WERI-Rb-1 (cell line): ENCODE measurements at regions not wholly inside any gene's neighbourhood (a gene's known extent, or its start where the extent isn't known, plus 50 kb on each side); places are given as distances from the start of the nearest gene placed in this dataset.

Source experiments
- DNase-seq: peaks from one replicate; pipeline ENCODE4 v3.0.0-alpha.2; 2020
- H3K27ac ChIP-seq: fragments of 250-450 bp; sonication (Bioruptor Pico); 2 replicates; pipeline ENCODE4 v1.5.1; 2020; ENCODE audit warnings: mild to moderate bottlenecking, moderate library complexity
- H3K27me3 ChIP-seq: fragments of 250-450 bp; sonication (Bioruptor Pico); 2 replicates; pipeline ENCODE4 v1.5.1; 2021; ENCODE audit warnings: mild to moderate bottlenecking, low read depth, moderate library complexity; ENCODE audit not compliant: insufficient read depth, severe bottlenecking
- H3K36me3 ChIP-seq: fragments of 250-450 bp; sonication (Bioruptor Pico); 2 replicates; pipeline ENCODE4 v1.5.1; 2020; ENCODE audit warnings: mild to moderate bottlenecking, moderate library complexity
- H3K4me3 ChIP-seq: 2 replicates; pipeline ENCODE4 v1.5.1; 2011; ENCODE audit warnings: low read depth, mild to moderate bottlenecking, control low read depth, low read length
- H3K9me3 ChIP-seq: fragments of 250-450 bp; sonication (Bioruptor Pico); 2 replicates; pipeline ENCODE4 v1.5.1; 2021; ENCODE audit warnings: mild to moderate bottlenecking, moderate library complexity; ENCODE audit not compliant: severe bottlenecking
- CTCF ChIP-seq: IDR thresholded peaks from 2 replicates; pipeline ENCODE4 v1.5.1; 2011; ENCODE audit warnings: low read depth, mild to moderate bottlenecking, control low read depth, inconsistent platforms, low read length

DNA sequence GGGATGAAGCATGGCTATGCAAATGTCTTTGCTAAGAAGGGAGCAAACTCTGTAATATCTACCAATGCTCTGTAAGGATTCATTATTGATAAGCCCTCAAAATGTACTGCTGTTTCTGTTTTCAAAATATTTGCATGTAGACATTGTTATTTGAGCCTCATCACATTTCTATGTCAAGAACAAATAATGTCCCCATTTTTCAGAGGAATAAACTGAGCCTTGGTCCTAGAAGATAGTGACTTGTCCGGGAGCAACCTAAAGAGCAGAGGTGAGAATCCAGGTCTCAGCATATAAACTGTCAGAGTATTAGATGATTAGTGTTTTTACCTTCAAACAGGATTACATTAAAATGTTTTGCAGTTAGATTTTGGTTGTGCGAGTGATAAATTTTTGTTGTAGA, 125.5 kb upstream of the SRRM4 start:
- no peaks in the 10 kb centered on the region for H3K27me3 ChIP-seq
- no peak overlapping the region for H3K4me3 ChIP-seq
- DNase-seq = no peak
- no peak for TF ChIP-seq CTCF
- no peaks in the 10 kb centered on the region for H3K36me3 ChIP-seq
- H3K9me3 ChIP-seq = no peaks in the 10 kb centered on the region
- H3K27ac ChIP-seq = no peak overlapping the region

DNA sequence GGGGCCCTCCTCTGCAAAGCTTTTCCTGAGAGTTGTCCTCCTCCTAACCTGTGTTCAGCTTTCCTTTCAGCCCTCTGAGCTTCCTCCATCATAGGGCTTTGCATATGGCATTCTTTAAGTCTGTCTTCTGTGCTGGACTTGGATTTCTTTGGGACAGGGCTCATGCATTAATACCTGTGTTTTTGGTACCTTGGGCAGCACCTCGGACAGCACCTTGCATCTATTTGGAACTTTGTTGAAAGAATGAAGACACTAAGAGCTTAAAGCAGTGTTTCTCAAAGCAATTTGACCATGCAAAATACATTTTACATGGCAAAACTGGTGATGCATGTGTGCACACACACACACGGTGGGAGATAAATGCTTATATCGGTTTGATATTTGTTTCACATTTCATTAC, 115.0 kb upstream of the SRRM4 start:
- TF ChIP-seq CTCF = no peak
- DNase-seq = no peak
- H3K4me3 ChIP-seq = no peak overlapping the region
- no peaks in the 10 kb centered on the region for H3K36me3 ChIP-seq
- no peaks in the 10 kb centered on the region for H3K9me3 ChIP-seq
- H3K27me3 ChIP-seq = no peaks in the 10 kb centered on the region
- H3K27ac ChIP-seq = no peak overlapping the region

- Histone ChIP-seq H3K4me3 (no peak overlapping the region), H3K27me3 (no peaks in the 10 kb centered on the region), H3K9me3 (no peaks in the 10 kb centered on the region), H3K36me3 (no peaks in the 10 kb centered on the region), H3K27ac (no peak overlapping the region)
- no peak for DNase-seq
- no peak for TF ChIP-seq CTCF
These were observed 110.8 kb upstream of the SRRM4 start for GRCh38 chr12:118870551-118870950.

DNA sequence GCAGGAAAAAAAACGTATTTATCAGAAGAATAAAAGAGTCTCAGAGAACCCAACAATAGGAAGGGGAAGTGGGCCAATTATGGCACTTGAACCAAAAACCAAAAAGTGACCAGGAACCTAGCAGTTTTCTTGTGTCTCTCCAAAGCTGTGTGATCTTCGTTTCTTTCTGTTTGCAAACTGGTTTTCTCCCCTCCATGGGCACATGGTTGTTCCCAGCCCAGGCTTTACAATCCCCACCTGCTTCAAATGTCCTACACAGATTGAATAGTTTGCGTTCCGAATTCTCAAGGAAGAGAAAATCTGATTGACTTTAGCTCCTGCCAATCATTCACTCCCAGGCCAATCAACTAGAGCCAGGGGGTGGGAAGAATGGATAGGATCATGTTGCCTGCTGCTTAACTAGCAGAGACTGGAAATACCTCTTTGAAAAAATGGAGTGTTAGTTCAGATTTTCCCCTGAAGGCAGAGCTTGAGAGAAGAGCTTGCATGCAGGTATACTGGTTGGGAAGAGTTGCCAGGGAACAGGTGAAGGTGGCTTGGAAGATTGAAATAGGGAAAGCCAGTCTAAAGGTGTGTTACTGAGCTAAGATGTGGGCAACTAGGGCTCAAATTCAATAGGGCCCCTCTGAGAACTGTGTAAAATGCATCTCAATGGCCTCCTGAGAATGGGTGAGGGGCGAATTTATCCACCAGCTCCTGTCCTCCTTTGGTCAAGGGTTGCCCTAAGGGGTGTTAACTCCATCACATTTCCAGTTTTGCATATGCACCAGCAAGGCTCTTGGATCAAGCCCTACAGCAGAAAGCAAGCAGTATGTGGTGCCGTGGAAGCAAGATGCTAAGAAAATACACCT, 106.4 kb upstream of the SRRM4 start:
- Histone ChIP-seq H3K4me3 (no peak overlapping the region), H3K27ac (no peak overlapping the region), H3K27me3 (no peaks in the 10 kb centered on the region), H3K36me3 (no peaks in the 10 kb centered on the region), H3K9me3 (no peaks in the 10 kb centered on the region)
- TF ChIP-seq CTCF = no peak
- peak; percentile 11 for DNase-seq

- no peaks in the 10 kb centered on the region for H3K27me3 ChIP-seq
- no peaks in the 10 kb centered on the region for H3K36me3 ChIP-seq
- DNase-seq = no peak
- no peaks in the 10 kb centered on the region for H3K9me3 ChIP-seq
- no peak overlapping the region for H3K27ac ChIP-seq
- no peak for TF ChIP-seq CTCF
- no peak overlapping the region for H3K4me3 ChIP-seq
These were observed 100.4 kb upstream of the SRRM4 start for GRCh38 chr12:118880720-118881493.
